Osteoblast (primary cell): ENCODE measurements at regions not wholly inside any gene's neighbourhood (a gene's known extent, or its start where the extent isn't known, plus 50 kb on each side); places are given as distances from the start of the nearest gene placed in this dataset.

Experiments
- DNase-seq: peaks from one replicate; pipeline ENCODE4 v3.0.0; 2011; ENCODE audit warnings: low spot score, mixed read lengths; ENCODE audit not compliant: insufficient read length; ENCODE audit errors: missing footprints
- H2AFZ ChIP-seq: 2 replicates; pipeline ENCODE4 v1.6.0; 2011; ENCODE audit warnings: mild to moderate bottlenecking, low read length
- H3K27ac ChIP-seq: 2 replicates; pipeline ENCODE4 v1.5.1; 2011; ENCODE audit warnings: mild to moderate bottlenecking, low read depth, low read length, moderate library complexity
- H3K27me3 ChIP-seq: 2 replicates; pipeline ENCODE4 v1.6.0; 2012; ENCODE audit warnings: mild to moderate bottlenecking, control low read depth, inconsistent platforms, low read length, moderate library complexity; ENCODE audit not compliant: insufficient read depth
- H3K36me3 ChIP-seq: 2 replicates; pipeline ENCODE4 v1.5.1; 2011; ENCODE audit warnings: mild to moderate bottlenecking, low read length, control low read depth, moderate library complexity; ENCODE audit not compliant: insufficient read depth
- H3K4me1 ChIP-seq: 2 replicates; pipeline ENCODE4 v1.5.1; 2011; ENCODE audit warnings: mild to moderate bottlenecking, low read length, control low read depth, moderate library complexity; ENCODE audit not compliant: insufficient read depth
- H3K4me2 ChIP-seq: 2 replicates; pipeline ENCODE4 v1.6.0; 2011; ENCODE audit warnings: mild to moderate bottlenecking, low read length; ENCODE audit not compliant: insufficient read depth
- H3K4me3 ChIP-seq: fragments of 200-600 bp; sonication (generic); 3 replicates; pipeline ENCODE4 v1.5.1; 2012; ENCODE audit warnings: mild to moderate bottlenecking, low read length, inconsistent platforms; ENCODE audit not compliant: insufficient read depth
- H3K79me2 ChIP-seq: 2 replicates; pipeline ENCODE4 v1.6.0; 2012; ENCODE audit warnings: mild to moderate bottlenecking, low read length, control low read depth, inconsistent platforms; ENCODE audit not compliant: insufficient read depth
- H3K9me3 ChIP-seq: 2 replicates; pipeline ENCODE4 v1.5.1; 2011; ENCODE audit warnings: low read depth, low read length, control low read depth
- H4K20me1 ChIP-seq: 2 replicates; pipeline ENCODE4 v1.6.0; 2012; ENCODE audit warnings: mild to moderate bottlenecking, low read length, control low read depth; ENCODE audit not compliant: insufficient read depth
- TF ChIP-seq, protein P1 (sequence below): IDR thresholded peaks from 2 replicates; pipeline ENCODE4 v1.5.1; 2011; ENCODE audit warnings: mild to moderate bottlenecking, low read depth, low read length, moderate library complexity; ENCODE audit errors: extremely low read depth

DNA sequence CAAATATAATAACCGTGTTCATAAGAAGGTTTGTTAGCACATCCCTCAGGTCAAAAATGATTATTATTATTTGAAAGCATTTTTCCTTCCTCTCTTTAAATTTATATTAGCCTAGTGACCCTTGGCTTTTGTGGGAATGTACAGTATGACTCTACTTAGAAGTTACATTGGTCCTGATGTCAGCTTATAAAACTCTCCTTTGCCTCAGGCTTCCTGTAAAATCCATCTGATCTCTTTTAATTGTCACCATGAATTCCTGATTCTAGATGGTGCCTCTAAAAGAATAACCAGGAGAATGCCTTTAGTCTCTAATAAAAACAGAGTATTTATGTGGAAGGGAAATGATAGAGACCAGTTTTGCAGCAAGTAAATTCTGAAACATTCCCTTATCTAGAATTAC lies 1134.4 kb downstream of the XPNPEP1 start:
- H3K4me1 ChIP-seq, result no peaks in the 10 kb centered on the region
- no peak overlapping the region for H3K4me2 ChIP-seq
- TF ChIP-seq, protein P1, sequence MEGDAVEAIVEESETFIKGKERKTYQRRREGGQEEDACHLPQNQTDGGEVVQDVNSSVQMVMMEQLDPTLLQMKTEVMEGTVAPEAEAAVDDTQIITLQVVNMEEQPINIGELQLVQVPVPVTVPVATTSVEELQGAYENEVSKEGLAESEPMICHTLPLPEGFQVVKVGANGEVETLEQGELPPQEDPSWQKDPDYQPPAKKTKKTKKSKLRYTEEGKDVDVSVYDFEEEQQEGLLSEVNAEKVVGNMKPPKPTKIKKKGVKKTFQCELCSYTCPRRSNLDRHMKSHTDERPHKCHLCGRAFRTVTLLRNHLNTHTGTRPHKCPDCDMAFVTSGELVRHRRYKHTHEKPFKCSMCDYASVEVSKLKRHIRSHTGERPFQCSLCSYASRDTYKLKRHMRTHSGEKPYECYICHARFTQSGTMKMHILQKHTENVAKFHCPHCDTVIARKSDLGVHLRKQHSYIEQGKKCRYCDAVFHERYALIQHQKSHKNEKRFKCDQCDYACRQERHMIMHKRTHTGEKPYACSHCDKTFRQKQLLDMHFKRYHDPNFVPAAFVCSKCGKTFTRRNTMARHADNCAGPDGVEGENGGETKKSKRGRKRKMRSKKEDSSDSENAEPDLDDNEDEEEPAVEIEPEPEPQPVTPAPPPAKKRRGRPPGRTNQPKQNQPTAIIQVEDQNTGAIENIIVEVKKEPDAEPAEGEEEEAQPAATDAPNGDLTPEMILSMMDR, result no peak
- H3K4me3 ChIP-seq, result no peak overlapping the region
- no peaks in the 10 kb centered on the region for H3K9me3 ChIP-seq
- no peaks in the 10 kb centered on the region for H3K36me3 ChIP-seq
- H3K79me2 ChIP-seq, result no peaks in the 10 kb centered on the region
- no peaks in the 10 kb centered on the region for H4K20me1 ChIP-seq
- H3K27me3 ChIP-seq, result no peaks in the 10 kb centered on the region
- H3K27ac ChIP-seq, result no peak overlapping the region
- no peak overlapping the region for H2AFZ ChIP-seq
- no peak for DNase-seq

DNA sequence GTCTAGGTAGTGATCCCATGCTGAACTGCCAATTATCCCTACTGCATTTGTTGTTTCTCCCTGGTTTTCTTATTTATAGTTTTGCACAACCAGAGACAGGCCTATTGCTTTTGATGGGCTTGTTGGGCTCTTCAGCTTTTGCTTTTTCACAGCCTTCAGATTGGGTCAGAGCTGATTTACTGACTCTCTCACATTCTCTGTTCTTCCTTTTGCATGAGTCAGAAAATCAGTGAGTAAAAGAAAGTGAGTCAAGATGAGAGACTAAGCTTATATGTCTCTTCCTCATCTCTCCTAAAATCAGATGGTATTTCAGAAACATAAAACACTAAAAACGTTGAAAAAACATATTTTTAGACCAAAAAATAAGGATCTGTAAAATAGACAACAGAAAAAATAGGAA lies 1135.4 kb downstream of the XPNPEP1 start:
- Histone ChIP-seq H3K27me3 (no peaks in the 10 kb centered on the region), H3K4me3 (no peak overlapping the region), H3K9me3 (no peaks in the 10 kb centered on the region), H3K27ac (no peak overlapping the region), H2AFZ (no peak overlapping the region), H3K4me1 (no peaks in the 10 kb centered on the region), H3K4me2 (no peak overlapping the region), H3K79me2 (no peaks in the 10 kb centered on the region), H4K20me1 (no peaks in the 10 kb centered on the region), H3K36me3 (no peaks in the 10 kb centered on the region)
- TF ChIP-seq, protein P1, result no peak
- no peak for DNase-seq

DNA sequence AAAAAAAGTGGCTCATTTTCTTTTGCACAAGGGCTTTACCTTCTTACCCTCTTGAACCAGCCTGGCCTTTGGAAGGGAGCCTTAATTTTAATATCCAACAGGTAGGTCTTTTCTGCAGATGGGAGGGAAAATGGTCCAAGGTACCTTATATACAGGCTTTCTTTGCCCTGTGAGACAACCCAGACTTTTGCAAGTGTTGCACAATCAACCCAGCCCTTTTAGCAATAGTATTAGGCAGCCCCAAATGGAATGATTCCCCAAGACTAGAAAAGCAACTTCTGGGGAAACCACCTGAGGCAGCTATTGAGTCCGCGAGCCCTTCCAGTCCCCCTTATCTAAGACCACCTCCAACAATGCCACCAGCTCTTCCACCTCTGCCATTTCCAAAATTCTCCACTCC lies 1138.3 kb downstream of the XPNPEP1 start:
- DNase-seq, result no peak
- Histone ChIP-seq H3K27me3 (no peaks in the 10 kb centered on the region), H4K20me1 (no peaks in the 10 kb centered on the region), H3K36me3 (no peaks in the 10 kb centered on the region), H3K4me3 (no peak overlapping the region), H3K9me3 (no peaks in the 10 kb centered on the region), H2AFZ (no peak overlapping the region), H3K79me2 (no peaks in the 10 kb centered on the region), H3K27ac (no peak overlapping the region), H3K4me1 (no peaks in the 10 kb centered on the region), H3K4me2 (no peak overlapping the region)
- TF ChIP-seq, protein P1, result no peak

DNA sequence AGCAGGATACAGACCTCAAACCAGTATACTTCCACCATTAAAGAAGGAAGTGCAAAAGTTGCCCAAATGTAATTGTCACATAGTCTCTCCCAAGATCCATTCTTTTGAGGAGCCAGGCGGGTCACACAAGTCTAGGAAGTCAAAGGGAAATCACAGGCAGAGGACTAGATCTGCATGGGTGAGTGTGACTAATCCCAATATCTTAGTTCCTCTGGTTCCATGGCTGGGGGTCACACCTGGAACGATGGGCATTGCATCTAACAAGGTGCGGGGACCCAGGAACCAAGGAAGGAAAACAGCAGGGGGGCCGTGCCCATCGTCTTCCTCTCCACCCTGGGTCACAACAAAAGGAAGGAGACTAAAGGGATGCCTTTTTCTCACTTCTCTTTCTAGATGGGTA lies 1138.8 kb downstream of the XPNPEP1 start:
- Histone ChIP-seq H2AFZ (no peak overlapping the region), H3K4me3 (no peak overlapping the region), H3K4me1 (no peaks in the 10 kb centered on the region), H3K4me2 (no peak overlapping the region), H3K27ac (no peak overlapping the region), H3K9me3 (no peaks in the 10 kb centered on the region), H4K20me1 (no peaks in the 10 kb centered on the region), H3K36me3 (no peaks in the 10 kb centered on the region), H3K27me3 (no peaks in the 10 kb centered on the region), H3K79me2 (no peaks in the 10 kb centered on the region)
- no peak for DNase-seq
- TF ChIP-seq, protein P1, result no peak
